ENCODE measurements at regions not wholly inside any gene's neighbourhood (a gene's known extent, or its start where the extent isn't known, plus 50 kb on each side); places are given as distances from the start of the nearest gene placed in this dataset.

- Histone ChIP-seq H3K4me1 (ENCODE audit: insufficient read depth, low read length, poor library complexity, severe bottlenecking) (no peaks in the 10 kb centered on the region), H3K27ac (ENCODE audit: low read depth, low read length, poor library complexity, severe bottlenecking) (no peak overlapping the region), H3K9me3 (ENCODE audit: low read depth, low read length, poor library complexity, severe bottlenecking) (no peaks in the 10 kb centered on the region), H3K4me3 (ENCODE audit: low read depth, low read length, poor library complexity, severe bottlenecking) (no peak overlapping the region), H3K27me3 (replicated peaks; ENCODE audit: insufficient read depth, low read depth, low read length, poor library complexity) (no peaks in the 10 kb centered on the region), H3K36me3 (ENCODE audit: insufficient read depth, low read length, poor library complexity, severe bottlenecking) (no peaks in the 10 kb centered on the region)
- no peak for DNase-seq (ENCODE audit: low spot score)
- TF ChIP-seq EZH2 (IDR thresholded peaks at IDR 0.05; ENCODE audit: borderline replicate concordance, low read depth, low read length, poor library complexity, severe bottlenecking): no peak
- no peak for TF ChIP-seq CTCF (conservative IDR thresholded peaks at IDR 0.05; ENCODE audit: low read depth, low read length)
- ChIA-PET CTCF (no interaction called here), POLR2A (ENCODE audit: low non-redundant PET) (no interaction called here)
- intact Hi-C loops (cut with micrococcal nuclease; ENCODE audit: unreplicated experiment): no loop called here
- BruUV-seq (replicated peaks): no TSS peak
Measured at GRCh38 chr10:33882996-33883395, 548.5 kb upstream of the NRP1 start.

DNA sequence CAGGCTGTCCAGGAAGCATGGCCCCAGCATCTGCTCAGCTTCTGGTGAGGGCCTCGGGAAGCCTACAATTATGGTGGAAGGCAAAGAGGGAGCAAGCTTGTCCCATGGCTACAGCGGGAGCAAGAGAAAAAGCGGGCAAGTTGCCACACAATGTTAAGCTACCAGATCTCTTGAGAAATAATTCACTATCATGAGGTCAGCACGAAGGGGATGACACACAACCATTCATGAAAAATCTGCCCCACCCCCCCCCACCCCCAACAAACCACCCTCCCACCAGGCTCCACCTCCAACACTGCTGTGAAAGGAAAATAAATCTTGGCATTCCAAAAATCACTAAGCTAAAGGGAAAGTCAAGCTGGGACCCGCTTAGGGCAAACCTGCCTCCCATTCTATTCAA lies 545.8 kb upstream of the NRP1 start:
- intact Hi-C loops (cut with micrococcal nuclease; ENCODE audit: unreplicated experiment): no loop called here
- Histone ChIP-seq H3K4me1 (ENCODE audit: insufficient read depth, low read length, poor library complexity, severe bottlenecking) (no peaks in the 10 kb centered on the region), H3K27me3 (replicated peaks; ENCODE audit: insufficient read depth, low read depth, low read length, poor library complexity) (no peaks in the 10 kb centered on the region), H3K4me3 (ENCODE audit: low read depth, low read length, poor library complexity, severe bottlenecking) (no peak overlapping the region), H3K9me3 (ENCODE audit: low read depth, low read length, poor library complexity, severe bottlenecking) (no peaks in the 10 kb centered on the region), H3K36me3 (ENCODE audit: insufficient read depth, low read length, poor library complexity, severe bottlenecking) (no peaks in the 10 kb centered on the region), H3K27ac (ENCODE audit: low read depth, low read length, poor library complexity, severe bottlenecking) (no peak overlapping the region)
- CTCF ChIA-PET: no interaction called here
- TF ChIP-seq CTCF (conservative IDR thresholded peaks at IDR 0.05; ENCODE audit: low read depth, low read length) (no peak), EZH2 (IDR thresholded peaks at IDR 0.05; ENCODE audit: borderline replicate concordance, low read depth, low read length, poor library complexity, severe bottlenecking) (no peak)
- no peak for DNase-seq (ENCODE audit: low spot score)
- POLR2A ChIA-PET (ENCODE audit: low non-redundant PET): interaction anchor here (0.6 kb wide), 1 partner anchor 37 kb away, joined by 4 read pairs; no protein-coding TSS in a partner anchor
- no TSS peak for BruUV-seq (replicated peaks)

- Histone ChIP-seq H3K4me3 (ENCODE audit: low read depth, low read length, poor library complexity, severe bottlenecking) (no peak overlapping the region), H3K36me3 (ENCODE audit: insufficient read depth, low read length, poor library complexity, severe bottlenecking) (no peaks in the 10 kb centered on the region), H3K9me3 (ENCODE audit: low read depth, low read length, poor library complexity, severe bottlenecking) (no peaks in the 10 kb centered on the region), H3K27me3 (replicated peaks; ENCODE audit: insufficient read depth, low read depth, low read length, poor library complexity) (no peaks in the 10 kb centered on the region), H3K4me1 (ENCODE audit: insufficient read depth, low read length, poor library complexity, severe bottlenecking) (no peaks in the 10 kb centered on the region), H3K27ac (ENCODE audit: low read depth, low read length, poor library complexity, severe bottlenecking) (no peak overlapping the region)
- DNase-seq (ENCODE audit: low spot score): no peak
- CTCF ChIA-PET: no interaction called here
- intact Hi-C loops (cut with micrococcal nuclease; ENCODE audit: unreplicated experiment): no loop called here
- BruUV-seq (replicated peaks): no TSS peak
- POLR2A ChIA-PET (ENCODE audit: low non-redundant PET): no interaction called here
- no peak for TF ChIP-seq CTCF (conservative IDR thresholded peaks at IDR 0.05; ENCODE audit: low read depth, low read length)
- no peak for TF ChIP-seq EZH2 (IDR thresholded peaks at IDR 0.05; ENCODE audit: borderline replicate concordance, low read depth, low read length, poor library complexity, severe bottlenecking)
Measured at GRCh38 chr10:33878238-33878786, 543.8 kb upstream of the NRP1 start.
